Dendritic cell treated with granulocyte-macrophage colony-stimulating factor and Interleukin-4, amounts not matched to agents 40 ng/mL and 50 ng/mL, for 4 days (primary cell): ENCODE measurements at regions not wholly inside any gene's neighbourhood (a gene's known extent, or its start where the extent isn't known, plus 50 kb on each side); places are given as distances from the start of the nearest gene placed in this dataset.

ENCODE experiments used
- H3K27ac Mint-ChIP-seq: one replicate; pipeline ENCODE4 v1.8.0; 2022; ENCODE audit warnings: mild to moderate bottlenecking, mixed read lengths
- H3K27me3 Mint-ChIP-seq: one replicate; pipeline ENCODE4 v1.8.0; 2022; ENCODE audit warnings: mild to moderate bottlenecking, mixed read lengths
- H3K36me3 Mint-ChIP-seq: one replicate; pipeline ENCODE4 v1.8.0; 2022; ENCODE audit warnings: low read depth, mixed read lengths
- H3K4me1 Mint-ChIP-seq: one replicate; pipeline ENCODE4 v1.8.0; 2022; ENCODE audit warnings: low read depth, mixed read lengths
- H3K4me3 Mint-ChIP-seq: one replicate; pipeline ENCODE4 v1.8.0; 2022; ENCODE audit warnings: mild to moderate bottlenecking, moderate library complexity, mixed read lengths
- H3K9me3 Mint-ChIP-seq: one replicate; pipeline ENCODE4 v1.8.0; 2022; ENCODE audit warnings: mixed read lengths
- intact Hi-C: fragments of 100-400 bp; cut with micrococcal nuclease; formaldehyde crosslinking; loops from one replicate; pipeline ENCODE4 v1.15.0; 2022

DNA sequence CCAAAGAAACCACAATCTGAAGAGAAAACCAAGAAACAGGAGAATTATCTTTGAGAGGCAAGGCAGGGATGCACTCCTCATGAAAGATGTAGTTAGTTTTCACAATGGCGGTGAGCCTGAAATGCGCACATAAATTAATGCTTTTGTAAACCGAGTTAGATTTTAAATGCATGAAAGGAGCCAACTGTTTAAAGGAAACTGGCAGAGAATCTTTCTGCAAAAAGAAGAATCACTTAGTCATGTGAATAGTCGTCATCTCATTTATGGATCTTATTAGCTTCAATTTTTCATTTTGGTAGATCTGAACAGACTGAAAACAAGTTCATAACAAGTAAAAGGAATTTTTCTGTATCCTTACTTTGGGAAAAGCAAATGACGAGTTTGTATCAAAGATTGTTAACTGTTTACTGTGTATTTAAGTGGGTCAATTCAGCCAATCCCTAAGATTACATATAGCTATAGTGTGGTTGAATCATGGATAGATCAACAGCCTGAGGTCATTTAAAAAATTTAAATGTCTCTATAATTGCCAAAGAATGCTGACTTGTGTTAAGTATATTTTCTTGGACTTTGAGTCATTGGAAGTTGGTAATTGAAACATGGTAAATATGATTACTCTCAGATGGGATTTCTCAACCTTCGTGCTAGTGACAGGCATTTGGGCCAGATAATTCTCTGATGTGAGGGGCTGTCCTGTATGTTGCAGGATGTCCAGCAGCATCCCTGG, 226.6 kb upstream of the KAZN start:
- no peaks in the 10 kb centered on the region for H3K36me3 Mint-ChIP-seq
- intact Hi-C loops: no loop called here
- H3K27me3 Mint-ChIP-seq: no peaks in the 10 kb centered on the region
- H3K4me1 Mint-ChIP-seq: no peaks in the 10 kb centered on the region
- no peak overlapping the region for H3K27ac Mint-ChIP-seq
- H3K4me3 Mint-ChIP-seq: no peak overlapping the region
- no peaks in the 10 kb centered on the region for H3K9me3 Mint-ChIP-seq

DNA sequence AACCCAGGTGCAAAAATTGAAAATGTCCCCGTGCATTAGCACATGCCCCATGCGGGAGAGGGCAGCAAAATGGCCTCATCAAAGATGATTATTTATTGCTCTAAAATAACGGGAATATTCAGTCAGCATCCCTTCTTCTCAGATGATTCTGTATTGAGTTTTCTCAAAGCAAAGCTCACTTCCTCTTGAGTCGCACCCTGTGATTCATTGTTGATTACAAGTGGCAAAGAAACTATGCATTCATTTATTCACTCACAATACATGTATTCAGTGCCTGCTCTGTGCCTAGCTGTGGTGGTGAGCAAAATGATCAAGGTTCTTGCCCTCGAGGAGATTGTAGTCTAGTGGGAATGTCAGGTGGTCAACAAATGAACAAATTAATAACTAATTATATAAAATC, 226.0 kb upstream of the KAZN start:
- Mint-ChIP-seq H3K36me3 (no peaks in the 10 kb centered on the region), H3K4me3 (no peak overlapping the region), H3K9me3 (no peaks in the 10 kb centered on the region), H3K4me1 (no peaks in the 10 kb centered on the region), H3K27ac (no peak overlapping the region), H3K27me3 (no peaks in the 10 kb centered on the region)
- intact Hi-C loops: no loop called here

GRCh38 chr1:14373081-14373758, 225.3 kb upstream of the KAZN start:
- H3K9me3 Mint-ChIP-seq: no peaks in the 10 kb centered on the region
- no peaks in the 10 kb centered on the region for H3K36me3 Mint-ChIP-seq
- intact Hi-C loops: no loop called here
- H3K4me3 Mint-ChIP-seq: no peak overlapping the region
- H3K4me1 Mint-ChIP-seq: no peaks in the 10 kb centered on the region
- H3K27me3 Mint-ChIP-seq: no peaks in the 10 kb centered on the region
- no peak overlapping the region for H3K27ac Mint-ChIP-seq

DNA sequence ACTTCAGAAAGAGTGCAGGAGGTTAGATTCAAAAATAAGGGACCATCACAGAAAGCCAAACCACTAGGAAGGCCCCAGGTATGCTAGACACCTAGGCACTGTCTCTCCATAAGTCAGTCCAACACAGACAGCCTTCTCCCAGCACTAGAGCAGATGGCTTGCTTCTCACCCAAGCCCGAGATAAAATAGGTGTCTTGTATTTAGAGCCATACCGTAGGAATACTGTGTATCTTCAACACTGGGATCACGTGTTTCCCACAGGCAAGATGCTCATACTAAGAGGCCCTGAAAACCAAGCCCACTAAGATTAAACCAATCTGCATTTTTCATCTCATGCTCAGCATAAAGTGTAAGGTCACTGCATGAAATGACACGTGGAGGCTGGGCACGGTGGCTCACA, 223.3 kb upstream of the KAZN start:
- Mint-ChIP-seq H3K4me1 (no peaks in the 10 kb centered on the region), H3K27ac (no peak overlapping the region), H3K36me3 (no peaks in the 10 kb centered on the region), H3K27me3 (no peaks in the 10 kb centered on the region), H3K4me3 (no peak overlapping the region), H3K9me3 (peaks cover 19% of the 10 kb centered on the region)
- intact Hi-C loops: no loop called here

- Mint-ChIP-seq H3K36me3 (no peaks in the 10 kb centered on the region), H3K4me3 (no peak overlapping the region), H3K27ac (no peak overlapping the region), H3K9me3 (peaks cover 36% of the 10 kb centered on the region), H3K27me3 (no peaks in the 10 kb centered on the region), H3K4me1 (no peaks in the 10 kb centered on the region)
- intact Hi-C loops: no loop called here
Observed at GRCh38 chr1:14377386-14377785, 221.1 kb upstream of the KAZN start.

- intact Hi-C loops: no loop called here
- no peaks in the 10 kb centered on the region for H3K27me3 Mint-ChIP-seq
- no peaks in the 10 kb centered on the region for H3K4me1 Mint-ChIP-seq
- no peak overlapping the region for H3K27ac Mint-ChIP-seq
- H3K36me3 Mint-ChIP-seq: no peaks in the 10 kb centered on the region
- H3K4me3 Mint-ChIP-seq: no peak overlapping the region
- peaks cover 36% of the 10 kb centered on the region for H3K9me3 Mint-ChIP-seq
Observed at GRCh38 chr1:14380408-14380807, 218.1 kb upstream of the KAZN start.

DNA sequence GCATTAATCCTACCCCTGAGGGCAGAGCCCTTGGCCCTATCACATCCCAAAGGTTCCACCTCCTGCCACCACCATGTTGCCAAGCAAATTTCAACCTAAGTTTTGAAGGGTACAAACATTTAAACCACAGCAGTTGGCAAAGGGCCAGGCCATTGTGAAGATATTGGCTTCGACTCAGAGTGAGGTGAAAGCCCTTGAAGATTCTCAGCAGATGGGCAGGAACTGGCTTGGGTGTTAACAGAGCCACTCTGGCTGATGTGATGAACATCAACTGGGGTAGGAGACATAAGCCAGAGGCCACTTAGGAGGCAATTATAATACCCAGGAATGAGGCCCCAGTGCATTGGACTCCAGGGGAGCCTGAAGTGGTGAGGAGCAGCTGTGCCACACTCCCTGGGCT, 207.7 kb upstream of the KAZN start:
- Mint-ChIP-seq H3K27me3 (peaks cover 4% of the 10 kb centered on the region), H3K4me1 (no peaks in the 10 kb centered on the region), H3K27ac (no peak overlapping the region), H3K36me3 (no peaks in the 10 kb centered on the region), H3K4me3 (no peak overlapping the region), H3K9me3 (peaks cover 21% of the 10 kb centered on the region)
- intact Hi-C loops: loop anchor here (10.0 kb wide), 1 partner anchor 654 kb away; no protein-coding TSS in a partner anchor

DNA sequence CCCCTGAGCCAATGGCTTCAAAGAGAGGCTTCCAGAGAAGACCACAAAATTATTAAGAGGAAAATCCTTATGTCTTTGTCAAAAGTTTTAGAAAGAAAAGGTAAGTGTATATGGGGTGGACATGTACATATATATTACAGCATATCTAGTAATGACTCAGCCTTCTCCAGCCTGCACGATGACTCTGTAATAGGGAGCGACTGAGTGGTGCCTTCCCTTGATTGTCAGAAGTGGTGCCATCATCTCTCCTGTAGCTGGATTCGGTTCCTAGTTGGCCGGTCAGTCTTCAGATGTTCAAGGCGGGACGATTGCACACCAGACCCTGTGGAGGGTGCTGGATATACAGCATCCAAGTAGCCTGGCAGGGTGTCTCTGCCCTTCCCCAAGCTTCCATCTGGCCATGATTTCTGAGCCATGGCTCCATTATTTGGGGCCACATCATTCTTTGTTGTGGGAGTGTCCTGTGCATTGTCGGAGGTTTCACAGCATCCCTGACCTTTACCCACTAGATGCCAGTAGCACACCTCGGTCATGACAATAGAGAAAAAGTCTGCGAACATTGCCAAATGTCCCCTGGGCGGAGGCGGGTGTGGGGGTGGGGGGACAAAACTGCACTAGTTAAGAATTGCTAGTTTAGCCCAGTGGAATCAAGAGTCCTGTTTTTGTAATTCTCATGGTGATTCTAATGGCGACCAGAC, 206.2 kb upstream of the KAZN start:
- H3K4me3 Mint-ChIP-seq: no peak overlapping the region
- no peaks in the 10 kb centered on the region for H3K36me3 Mint-ChIP-seq
- H3K27ac Mint-ChIP-seq: no peak overlapping the region
- no peaks in the 10 kb centered on the region for H3K4me1 Mint-ChIP-seq
- intact Hi-C loops: loop anchor here (10.0 kb wide), 1 partner anchor 652 kb away; no protein-coding TSS in a partner anchor
- H3K27me3 Mint-ChIP-seq: peaks cover 4% of the 10 kb centered on the region
- peaks cover 12% of the 10 kb centered on the region for H3K9me3 Mint-ChIP-seq

GRCh38 chr1:14392859-14393365, 205.6 kb upstream of the KAZN start:
- intact Hi-C loops: loop anchor here (10.0 kb wide), 1 partner anchor 652 kb away; no protein-coding TSS in a partner anchor
- Mint-ChIP-seq H3K27me3 (peaks cover 4% of the 10 kb centered on the region), H3K9me3 (peaks cover 9% of the 10 kb centered on the region), H3K36me3 (no peaks in the 10 kb centered on the region), H3K27ac (no peak overlapping the region), H3K4me1 (no peaks in the 10 kb centered on the region), H3K4me3 (no peak overlapping the region)

- no peaks in the 10 kb centered on the region for H3K9me3 Mint-ChIP-seq
- H3K4me1 Mint-ChIP-seq: no peaks in the 10 kb centered on the region
- intact Hi-C loops: loop anchor here (10.0 kb wide), 1 partner anchor 649 kb away; no protein-coding TSS in a partner anchor
- H3K27ac Mint-ChIP-seq: no peak overlapping the region
- no peak overlapping the region for H3K4me3 Mint-ChIP-seq
- peaks cover 4% of the 10 kb centered on the region for H3K27me3 Mint-ChIP-seq
- H3K36me3 Mint-ChIP-seq: no peaks in the 10 kb centered on the region
Observed at GRCh38 chr1:14396100-14396499, 202.4 kb upstream of the KAZN start.

DNA sequence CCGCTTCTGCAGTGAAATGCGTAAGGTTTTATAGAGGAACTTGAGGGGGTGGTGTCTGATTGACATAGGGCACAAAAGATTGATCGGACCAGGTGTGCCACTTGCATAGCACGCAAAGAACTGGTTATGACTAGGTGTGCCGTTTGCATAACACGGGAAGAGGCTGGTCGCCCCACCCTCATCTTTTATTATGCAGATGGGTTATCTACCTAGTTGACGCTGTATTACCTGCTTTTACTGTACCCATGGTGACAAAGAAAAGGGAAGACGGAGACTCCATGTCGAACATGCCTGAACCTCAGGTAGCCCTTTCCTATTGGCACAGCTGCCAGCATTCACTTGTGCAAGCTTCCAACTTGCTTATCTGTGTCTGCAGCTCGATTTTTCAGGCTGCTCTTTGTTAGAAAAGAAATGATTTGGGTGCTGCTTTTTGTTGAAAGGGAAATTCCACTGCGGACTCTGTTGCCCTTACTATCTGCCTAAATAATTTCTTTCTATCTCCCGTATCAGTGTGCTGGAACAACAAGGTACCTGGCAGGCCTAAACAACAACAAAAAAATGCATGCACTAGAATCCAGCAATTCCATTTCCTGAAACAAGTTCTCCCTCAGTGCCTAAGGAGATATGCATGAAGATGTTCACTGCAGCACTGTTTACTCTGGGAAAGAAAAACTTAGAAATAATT, 194.4 kb upstream of the KAZN start:
- intact Hi-C loops: no loop called here
- peaks cover 2% of the 10 kb centered on the region for H3K27me3 Mint-ChIP-seq
- no peaks in the 10 kb centered on the region for H3K4me1 Mint-ChIP-seq
- H3K27ac Mint-ChIP-seq: no peak overlapping the region
- no peak overlapping the region for H3K4me3 Mint-ChIP-seq
- H3K36me3 Mint-ChIP-seq: no peaks in the 10 kb centered on the region
- H3K9me3 Mint-ChIP-seq: no peaks in the 10 kb centered on the region

GRCh38 chr1:14404862-14405301, 193.6 kb upstream of the KAZN start:
- intact Hi-C loops: no loop called here
- H3K36me3 Mint-ChIP-seq: no peaks in the 10 kb centered on the region
- no peaks in the 10 kb centered on the region for H3K4me1 Mint-ChIP-seq
- no peak overlapping the region for H3K4me3 Mint-ChIP-seq
- H3K9me3 Mint-ChIP-seq: no peaks in the 10 kb centered on the region
- no peak overlapping the region for H3K27ac Mint-ChIP-seq
- H3K27me3 Mint-ChIP-seq: peaks cover 2% of the 10 kb centered on the region

DNA sequence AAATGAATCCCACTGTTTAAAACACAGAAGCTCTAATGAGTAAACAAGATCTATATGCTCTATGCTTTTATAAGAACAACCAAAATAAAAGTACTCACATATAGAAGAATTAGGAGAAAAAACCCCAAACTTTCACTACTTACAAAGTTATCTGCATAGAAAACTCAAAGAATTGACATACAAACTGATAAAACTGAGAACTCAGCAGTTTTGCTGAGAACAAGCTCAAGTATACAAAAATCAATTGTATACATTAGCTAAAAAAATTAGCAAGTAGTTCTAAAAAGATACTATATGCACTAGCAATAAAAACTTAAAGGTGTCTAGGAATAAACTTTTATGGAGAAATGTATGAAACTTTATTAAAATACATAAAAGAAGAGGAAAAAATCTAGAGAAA, 186.2 kb upstream of the KAZN start:
- no peaks in the 10 kb centered on the region for H3K36me3 Mint-ChIP-seq
- intact Hi-C loops: no loop called here
- no peaks in the 10 kb centered on the region for H3K4me1 Mint-ChIP-seq
- no peaks in the 10 kb centered on the region for H3K9me3 Mint-ChIP-seq
- H3K4me3 Mint-ChIP-seq: no peak overlapping the region
- peaks cover 3% of the 10 kb centered on the region for H3K27me3 Mint-ChIP-seq
- no peak overlapping the region for H3K27ac Mint-ChIP-seq
